ENCODE measurements at regions not wholly inside any gene's neighbourhood (a gene's known extent, or its start where the extent isn't known, plus 50 kb on each side); places are given as distances from the start of the nearest gene placed in this dataset.

- TF ChIP-seq POLR2A (IDR thresholded peaks at IDR 0.05) (no peak), CTCF (IDR thresholded peaks at IDR 0.05 in 8 of 11, conservative IDR thresholded peaks at IDR 0.05 in 3 of 11) (no peak), POLR2AphosphoS5 (IDR thresholded peaks at IDR 0.05) (no peak)
Measured at GRCh38 chr1:58888833-58889232, 105.0 kb upstream of the JUN start.

Data from spleen (tissue), 7 donors.